ENCODE measurements at regions not wholly inside any gene's neighbourhood (a gene's known extent, or its start where the extent isn't known, plus 50 kb on each side); places are given as distances from the start of the nearest gene placed in this dataset.

DNA sequence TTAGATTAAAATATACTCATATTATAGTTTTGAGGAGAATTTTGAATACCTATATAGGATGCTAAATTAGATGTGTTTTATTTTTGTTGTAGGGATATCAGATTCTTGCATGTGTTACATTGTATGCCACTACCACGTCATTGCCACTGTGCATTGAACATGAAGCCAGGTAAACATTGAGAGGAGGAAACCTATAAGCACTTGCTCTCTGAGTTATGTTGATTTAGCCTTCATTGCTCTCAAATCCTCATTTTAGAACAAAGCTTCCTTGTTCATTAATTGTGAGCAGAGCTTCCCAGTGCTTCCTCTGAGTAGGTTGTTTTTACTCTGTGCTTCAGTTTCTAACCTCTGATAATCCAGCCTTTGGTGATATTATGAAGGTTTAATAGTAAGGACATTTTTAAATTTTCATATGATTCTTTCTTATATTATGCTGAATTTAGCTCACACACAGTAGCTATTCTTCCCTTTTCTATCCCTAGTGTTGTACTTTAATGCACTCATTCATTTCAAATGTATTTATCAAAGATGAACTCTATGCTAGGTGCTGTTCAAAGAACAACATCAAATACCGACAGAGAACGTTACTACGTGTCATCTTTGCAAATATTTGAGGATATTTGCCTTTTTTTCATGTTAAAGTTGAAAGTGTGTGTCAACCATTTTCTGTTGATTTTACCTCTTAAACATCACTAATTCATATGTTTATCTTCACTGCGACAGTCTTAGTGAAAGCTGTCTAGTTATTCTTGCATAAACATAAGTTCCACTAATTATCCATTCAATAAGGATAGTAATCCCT is 1448.0 kb upstream of the MIR17HG start:
- H3K9me3 ChIP-seq (replicated peaks), result no peaks in the 10 kb centered on the region

DNA sequence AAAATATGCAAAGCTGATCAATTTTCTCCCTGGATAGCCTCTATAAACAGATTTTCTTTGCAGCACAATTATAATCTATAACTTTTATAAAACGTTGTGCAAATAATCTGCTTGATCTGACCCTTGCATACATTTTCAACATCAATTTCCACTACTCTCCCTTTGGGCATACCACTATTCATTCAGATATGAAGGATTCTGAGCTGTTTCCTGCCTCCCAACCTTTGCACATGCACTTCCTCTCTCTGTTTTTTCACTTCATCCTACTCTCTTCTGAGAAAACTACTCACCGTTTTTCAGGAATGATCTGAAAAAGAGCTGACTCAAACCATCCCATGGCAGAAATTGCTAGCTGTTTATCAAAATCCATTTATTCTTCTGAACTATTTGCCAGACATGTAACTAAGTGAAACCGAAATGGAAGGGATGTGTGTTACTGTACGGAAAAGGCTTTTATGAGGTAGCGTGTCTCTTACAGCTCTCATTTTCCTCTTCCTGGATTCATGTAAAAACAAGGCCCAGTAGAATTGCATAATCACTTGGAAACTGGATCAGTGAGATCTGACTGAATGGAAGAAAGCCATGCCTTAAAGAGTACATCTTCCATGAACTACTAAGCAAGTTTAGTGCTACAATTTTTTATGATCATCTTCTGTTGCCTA is 1447.3 kb upstream of the MIR17HG start:
- Histone ChIP-seq H3K27ac (no peak overlapping the region), H3K9me3 (replicated peaks) (no peaks in the 10 kb centered on the region), H3K36me3 (no peaks in the 10 kb centered on the region), H3K4me1 (no peaks in the 10 kb centered on the region), H3K27me3 (no peaks in the 10 kb centered on the region), H3K4me3 (no peak overlapping the region)
- no peak for DNase-seq

More for the DNA sequence above, 1448.0 kb upstream of the MIR17HG start:
- Histone ChIP-seq H3K36me3 (no peaks in the 10 kb centered on the region), H3K27me3 (no peaks in the 10 kb centered on the region), H3K4me1 (no peaks in the 10 kb centered on the region), H3K4me3 (no peak overlapping the region), H3K27ac (no peak overlapping the region)
- DNase-seq, result no peak

DNA sequence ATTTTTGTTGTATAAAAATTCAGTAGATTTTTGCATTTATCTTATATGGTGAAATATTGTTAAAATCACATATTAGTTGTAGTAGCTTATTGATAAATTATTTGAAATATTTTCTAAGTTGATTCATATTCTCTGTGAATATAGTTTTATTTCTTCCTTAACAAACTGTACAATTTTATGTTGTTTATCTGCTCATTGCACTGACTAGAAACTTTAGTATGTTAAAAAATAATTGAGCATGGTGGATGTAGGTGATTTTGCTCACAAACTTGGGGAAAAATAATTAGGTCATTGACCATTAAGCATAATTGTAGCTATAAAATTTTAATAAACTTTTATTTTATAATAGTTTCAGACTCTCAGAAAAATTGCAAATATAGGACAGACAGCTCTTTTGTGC is 1445.3 kb upstream of the MIR17HG start:
- Histone ChIP-seq H3K4me1 (no peaks in the 10 kb centered on the region), H3K27me3 (no peaks in the 10 kb centered on the region), H3K9me3 (replicated peaks) (no peaks in the 10 kb centered on the region), H3K27ac (no peak overlapping the region), H3K36me3 (no peaks in the 10 kb centered on the region), H3K4me3 (no peak overlapping the region)
- no peak for DNase-seq

DNA sequence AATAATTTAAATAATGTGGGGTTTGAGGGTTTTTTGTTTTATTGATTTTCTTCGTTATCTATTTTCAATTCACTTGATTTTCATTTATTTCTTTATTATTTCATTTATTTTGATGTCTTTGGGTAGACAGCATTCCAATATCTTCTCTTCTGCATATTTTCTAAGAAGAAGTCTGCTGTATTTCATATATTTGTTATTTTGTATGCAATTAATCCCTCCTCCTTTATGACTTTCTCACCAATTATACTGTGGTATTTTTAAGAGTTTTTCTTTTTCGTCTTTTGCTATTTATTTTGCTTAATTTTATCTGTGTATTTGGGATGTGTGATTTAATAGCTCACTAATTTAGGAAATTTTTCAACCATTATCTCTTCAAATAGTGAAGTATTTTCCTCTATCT is 1444.4 kb upstream of the MIR17HG start:
- H3K4me1 ChIP-seq, result no peaks in the 10 kb centered on the region
- no peaks in the 10 kb centered on the region for H3K36me3 ChIP-seq
- no peaks in the 10 kb centered on the region for H3K27me3 ChIP-seq
- no peaks in the 10 kb centered on the region for H3K9me3 ChIP-seq (replicated peaks)
- no peak overlapping the region for H3K4me3 ChIP-seq
- DNase-seq, result no peak
- H3K27ac ChIP-seq, result no peak overlapping the region

DNA sequence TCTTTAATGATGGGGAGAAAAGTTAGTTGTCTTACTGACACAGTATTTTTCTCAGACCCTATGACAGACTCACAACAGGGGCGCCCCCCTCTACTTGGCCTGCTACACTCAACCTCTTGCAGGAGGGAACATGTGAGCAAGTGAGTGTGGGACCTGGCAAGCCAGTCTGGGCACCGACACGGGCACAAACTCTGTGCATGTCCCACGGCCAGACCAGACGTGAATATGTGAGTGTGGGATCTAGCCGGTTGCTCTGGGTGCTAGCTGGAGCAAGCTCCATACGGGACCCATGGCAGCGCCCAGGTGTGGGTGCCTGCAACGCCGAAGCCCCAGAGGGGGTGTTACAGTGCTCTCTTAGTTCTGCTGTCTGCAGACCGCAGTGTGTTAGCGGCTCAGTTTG is 1437.3 kb upstream of the MIR17HG start:
- no peaks in the 10 kb centered on the region for H3K27me3 ChIP-seq
- H3K4me1 ChIP-seq, result no peaks in the 10 kb centered on the region
- no peak for DNase-seq
- H3K9me3 ChIP-seq (replicated peaks), result no peaks in the 10 kb centered on the region
- no peak overlapping the region for H3K27ac ChIP-seq
- no peaks in the 10 kb centered on the region for H3K36me3 ChIP-seq
- no peak overlapping the region for H3K4me3 ChIP-seq

DNA sequence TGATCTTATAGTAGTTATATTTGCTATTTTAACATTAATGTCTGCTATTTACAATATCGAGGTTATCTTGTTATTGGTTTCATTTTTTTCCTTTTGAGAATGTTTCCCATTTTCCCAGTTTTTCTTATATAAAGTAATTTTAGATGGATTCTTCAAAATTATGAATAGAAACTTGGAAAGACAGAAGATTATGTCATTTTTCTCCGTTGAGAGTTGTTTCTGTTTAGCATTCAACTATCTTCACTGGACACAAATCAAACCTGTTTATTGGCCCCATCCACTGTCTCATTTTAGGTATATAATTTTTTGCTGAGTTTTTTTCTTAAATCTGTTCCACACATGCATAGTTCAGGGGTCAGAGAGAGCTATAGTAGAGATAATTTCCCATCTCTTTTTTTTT is 1430.9 kb upstream of the MIR17HG start:
- Histone ChIP-seq H3K36me3 (no peaks in the 10 kb centered on the region), H3K9me3 (replicated peaks) (no peaks in the 10 kb centered on the region), H3K4me1 (no peaks in the 10 kb centered on the region), H3K27me3 (no peaks in the 10 kb centered on the region), H3K27ac (no peak overlapping the region), H3K4me3 (no peak overlapping the region)
- DNase-seq, result no peak

DNA sequence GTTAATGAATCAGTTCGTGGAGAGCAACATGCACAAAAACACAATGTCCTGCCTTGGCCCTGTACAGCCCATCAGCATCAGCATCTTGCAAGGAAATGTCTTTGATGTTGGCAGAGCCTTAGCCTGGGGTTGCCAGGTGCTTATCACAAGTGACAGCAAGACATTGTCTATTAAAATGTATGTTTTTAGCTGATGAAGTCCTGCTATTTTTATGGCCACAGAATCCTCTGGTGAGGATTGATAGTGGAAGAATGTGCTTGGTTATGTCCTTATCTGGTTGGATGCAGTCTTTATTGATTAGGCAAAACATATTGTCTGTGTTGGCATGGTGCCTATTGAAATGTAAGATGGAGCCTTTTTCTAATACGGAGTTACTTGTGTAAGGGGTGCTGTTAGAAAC is 1427.0 kb upstream of the MIR17HG start:
- Histone ChIP-seq H3K9me3 (replicated peaks) (no peaks in the 10 kb centered on the region), H3K36me3 (no peaks in the 10 kb centered on the region), H3K4me1 (no peaks in the 10 kb centered on the region), H3K4me3 (no peak overlapping the region), H3K27me3 (no peaks in the 10 kb centered on the region), H3K27ac (no peak overlapping the region)
- DNase-seq, result no peak

DNA sequence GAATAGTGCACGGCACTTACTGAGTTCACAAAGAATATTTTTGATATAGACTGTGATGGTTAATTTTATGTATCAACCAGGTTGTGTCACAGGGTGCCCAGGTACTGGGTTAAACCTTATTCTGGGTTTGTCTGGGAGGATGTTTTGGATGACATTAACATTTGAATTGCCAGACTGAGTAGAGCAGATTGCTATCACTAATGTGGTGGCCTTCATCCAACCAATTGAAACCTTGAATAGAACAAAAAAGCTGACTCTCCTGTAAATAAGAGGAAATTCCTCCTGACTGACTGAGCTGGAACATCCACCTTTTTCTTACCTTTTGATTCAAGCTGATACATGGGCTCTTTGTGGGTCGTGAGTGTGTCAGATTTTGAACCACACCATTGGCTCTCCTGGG is 1424.4 kb upstream of the MIR17HG start:
- H3K4me1 ChIP-seq, result no peaks in the 10 kb centered on the region
- no peak overlapping the region for H3K4me3 ChIP-seq
- H3K27ac ChIP-seq, result no peak overlapping the region
- H3K27me3 ChIP-seq, result no peaks in the 10 kb centered on the region
- no peak for DNase-seq
- no peaks in the 10 kb centered on the region for H3K36me3 ChIP-seq
- no peaks in the 10 kb centered on the region for H3K9me3 ChIP-seq (replicated peaks)

DNA sequence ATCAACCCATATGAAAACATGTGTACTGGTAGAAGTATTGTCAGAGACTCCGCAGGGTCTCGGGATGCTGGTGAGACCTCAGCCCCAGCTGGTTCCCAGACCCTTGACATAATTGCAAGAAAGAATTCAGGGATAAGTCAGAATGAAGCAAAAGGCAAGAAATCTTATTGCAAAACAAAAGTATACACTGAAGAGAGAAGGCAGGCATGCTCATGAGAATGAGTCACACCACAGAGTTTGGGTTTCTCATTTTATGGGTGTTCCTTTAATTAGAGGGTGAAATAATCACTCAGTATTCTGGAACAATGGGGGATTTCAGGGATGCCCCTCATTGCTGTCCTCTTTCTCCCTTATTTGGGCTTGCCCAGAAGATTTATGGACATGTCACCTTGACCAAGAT is 1423.8 kb upstream of the MIR17HG start:
- Histone ChIP-seq H3K36me3 (no peaks in the 10 kb centered on the region), H3K27ac (no peak overlapping the region), H3K4me3 (no peak overlapping the region), H3K27me3 (no peaks in the 10 kb centered on the region), H3K4me1 (no peaks in the 10 kb centered on the region), H3K9me3 (replicated peaks) (no peaks in the 10 kb centered on the region)
- DNase-seq, result no peak

DNA sequence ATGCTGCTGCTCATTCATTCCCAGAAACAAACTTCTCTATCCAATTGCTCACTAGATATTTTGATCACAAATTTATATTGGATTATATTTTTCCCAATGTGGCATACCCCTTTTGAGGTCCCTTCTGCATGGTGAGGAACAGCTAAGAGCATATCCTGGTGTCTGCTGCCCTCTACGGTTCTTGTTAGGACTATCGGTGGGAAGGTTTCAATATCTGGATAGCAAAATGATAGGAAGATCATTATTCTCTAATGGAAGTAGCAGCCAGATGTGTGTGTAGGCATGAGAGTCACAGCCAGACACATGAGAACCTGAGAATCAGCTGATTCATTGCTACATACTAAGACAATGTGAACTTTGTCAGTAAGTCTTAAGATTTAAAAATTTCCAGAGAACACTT is 1422.4 kb upstream of the MIR17HG start:
- peak; percentile 16 to 58 for DNase-seq
- Histone ChIP-seq H3K4me3 (no peak overlapping the region), H3K27ac (no peak overlapping the region)

DNA sequence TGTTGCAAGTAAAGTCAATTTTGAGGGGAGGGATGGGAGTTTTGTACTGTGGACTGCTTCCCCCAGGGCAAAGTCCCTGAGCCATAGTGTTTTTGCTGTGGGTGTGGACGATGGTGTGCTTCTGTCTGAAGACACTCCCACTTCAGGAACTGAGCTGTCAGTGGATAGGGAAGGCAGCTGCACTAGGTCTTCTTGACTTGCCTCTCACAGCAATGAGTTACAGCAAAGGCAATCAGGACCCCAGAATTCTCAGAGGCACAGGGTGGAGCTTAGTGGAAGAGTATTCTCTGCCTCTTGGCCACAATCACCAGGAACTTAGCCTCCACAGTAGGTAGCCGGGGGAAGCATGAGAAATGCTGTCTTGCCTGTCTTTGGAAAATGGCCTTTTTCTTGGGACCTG is 1416.6 kb upstream of the MIR17HG start:
- Histone ChIP-seq H3K27ac (no peak overlapping the region), H3K4me1 (no peaks in the 10 kb centered on the region), H3K9me3 (replicated peaks) (no peaks in the 10 kb centered on the region), H3K27me3 (no peaks in the 10 kb centered on the region), H3K36me3 (no peaks in the 10 kb centered on the region), H3K4me3 (no peak overlapping the region)
- DNase-seq, result peak in 1 of 2 experiments; percentile 10

More for the DNA sequence above, 1422.4 kb upstream of the MIR17HG start:
- Histone ChIP-seq H3K36me3 (no peaks in the 10 kb centered on the region), H3K4me1 (no peaks in the 10 kb centered on the region), H3K27me3 (no peaks in the 10 kb centered on the region), H3K9me3 (replicated peaks) (no peaks in the 10 kb centered on the region)

DNA sequence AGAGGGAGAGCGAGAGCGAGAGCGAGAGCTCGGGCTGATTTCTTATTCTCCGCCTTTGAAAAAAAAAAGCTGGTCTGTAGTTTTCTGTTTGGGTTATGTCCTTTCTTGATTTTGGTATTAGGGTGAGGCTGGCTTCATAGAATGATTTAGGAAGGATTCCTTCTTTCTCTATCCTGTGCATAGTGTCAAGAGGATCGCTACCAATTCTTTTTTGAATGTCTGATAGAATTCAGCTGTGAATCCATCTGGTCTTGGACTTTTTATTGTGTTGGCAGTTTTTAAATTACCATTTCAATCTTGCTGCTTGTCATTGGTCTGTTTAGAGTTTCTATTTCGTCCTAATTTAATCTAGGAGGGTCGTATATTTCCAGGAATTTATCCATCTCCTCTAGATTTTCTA is 1414.6 kb upstream of the MIR17HG start:
- H3K4me1 ChIP-seq, result no peaks in the 10 kb centered on the region
- no peak overlapping the region for H3K4me3 ChIP-seq
- no peak for DNase-seq
- H3K9me3 ChIP-seq (replicated peaks), result no peaks in the 10 kb centered on the region
- H3K36me3 ChIP-seq, result no peaks in the 10 kb centered on the region
- H3K27ac ChIP-seq, result no peak overlapping the region
- H3K27me3 ChIP-seq, result no peaks in the 10 kb centered on the region

DNA sequence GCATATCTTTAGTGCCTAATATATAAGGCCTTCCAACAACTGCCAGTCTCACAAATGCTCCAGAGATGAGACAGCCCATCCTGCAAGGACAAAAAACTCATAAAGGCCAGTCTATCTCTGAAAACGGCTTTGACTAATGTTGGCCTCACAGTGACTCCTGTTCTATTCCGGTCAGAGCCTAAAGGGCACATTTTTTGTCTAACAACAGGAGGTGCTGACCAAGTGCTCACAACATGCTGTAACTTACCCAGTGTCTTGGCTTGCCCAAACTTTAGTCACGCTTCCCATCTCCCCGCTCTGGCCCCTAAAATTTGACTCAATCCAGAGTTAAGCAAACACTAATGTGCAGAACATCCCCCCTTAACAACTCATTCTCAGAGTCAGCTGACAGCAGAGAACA is 1411.2 kb upstream of the MIR17HG start:
- H3K4me3 ChIP-seq, result no peak overlapping the region
- no peaks in the 10 kb centered on the region for H3K27me3 ChIP-seq
- H3K36me3 ChIP-seq, result no peaks in the 10 kb centered on the region
- DNase-seq, result peak in 1 of 2 experiments; percentile 11
- H3K27ac ChIP-seq, result no peak overlapping the region
- H3K9me3 ChIP-seq (replicated peaks), result no peaks in the 10 kb centered on the region
- no peaks in the 10 kb centered on the region for H3K4me1 ChIP-seq

DNA sequence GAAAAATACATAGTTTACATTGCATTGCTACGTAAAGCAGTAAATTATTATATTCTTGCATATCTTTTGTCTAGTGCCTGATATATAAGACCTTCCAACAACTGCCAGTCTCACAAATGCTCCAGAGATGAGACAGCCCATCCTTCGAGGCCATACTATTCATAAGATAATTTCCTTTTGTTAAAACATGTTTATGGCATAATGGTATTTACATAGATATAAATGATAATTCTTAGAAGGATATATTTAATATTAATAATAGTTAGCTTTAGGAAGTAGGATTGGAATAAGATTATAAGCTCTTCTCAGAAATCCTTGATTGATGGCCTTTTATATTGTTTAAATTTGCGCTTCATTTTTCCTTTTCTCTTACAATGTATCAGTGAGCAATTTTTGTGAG is 1410.1 kb upstream of the MIR17HG start:
- Histone ChIP-seq H3K4me1 (no peaks in the 10 kb centered on the region), H3K4me3 (no peak overlapping the region), H3K27me3 (no peaks in the 10 kb centered on the region), H3K36me3 (no peaks in the 10 kb centered on the region), H3K27ac (no peak overlapping the region), H3K9me3 (replicated peaks) (no peaks in the 10 kb centered on the region)
- no peak for DNase-seq

DNA sequence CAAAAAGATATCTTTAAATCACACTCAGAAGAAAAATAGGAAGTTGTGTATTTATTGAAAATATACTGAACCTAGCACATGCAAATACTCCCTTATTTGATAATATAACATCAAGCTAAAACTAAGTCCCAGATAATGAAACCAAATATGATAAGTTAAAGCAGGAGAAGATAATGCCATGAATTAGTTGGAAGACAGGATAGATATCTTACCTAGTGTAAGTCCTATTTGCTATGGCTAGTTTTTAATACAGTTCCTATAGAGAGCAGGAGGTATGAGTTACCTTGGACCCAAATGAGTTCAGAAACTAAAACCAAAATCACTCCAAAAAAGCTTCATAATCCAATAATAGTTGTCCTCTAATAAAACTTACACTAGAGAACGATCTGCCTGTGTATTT is 1407.1 kb upstream of the MIR17HG start:
- no peak for DNase-seq
- no peak overlapping the region for H3K4me3 ChIP-seq
- no peak overlapping the region for H3K27ac ChIP-seq

DNA sequence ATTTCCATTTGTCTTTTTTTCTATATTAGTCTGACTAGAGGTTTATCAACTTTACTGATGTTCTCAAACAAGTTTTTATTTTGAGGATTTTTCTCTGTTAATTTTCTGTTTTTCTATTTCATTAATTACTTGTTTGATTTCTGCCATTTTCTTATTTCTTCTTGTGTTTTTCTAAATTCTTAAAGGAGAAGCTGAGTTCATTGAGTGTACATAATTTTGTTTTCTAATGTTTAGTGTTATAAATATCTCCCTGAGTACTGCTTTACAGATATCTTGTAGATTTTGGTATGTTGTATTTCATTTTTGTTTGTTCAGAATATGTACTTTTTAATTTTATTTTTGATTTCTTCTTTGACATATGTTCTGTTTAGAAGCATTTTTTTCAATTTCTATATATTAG is 1404.3 kb upstream of the MIR17HG start:
- Histone ChIP-seq H3K36me3 (no peaks in the 10 kb centered on the region), H3K4me3 (no peak overlapping the region), H3K4me1 (no peaks in the 10 kb centered on the region), H3K9me3 (replicated peaks) (no peaks in the 10 kb centered on the region), H3K27me3 (no peaks in the 10 kb centered on the region), H3K27ac (no peak overlapping the region)
- no peak for DNase-seq

More for the DNA sequence above, 1407.1 kb upstream of the MIR17HG start:
- H3K36me3 ChIP-seq, result no peaks in the 10 kb centered on the region
- H3K4me1 ChIP-seq, result no peaks in the 10 kb centered on the region
- H3K27me3 ChIP-seq, result no peaks in the 10 kb centered on the region
- no peaks in the 10 kb centered on the region for H3K9me3 ChIP-seq (replicated peaks)
